ENCODE measurements at regions not wholly inside any gene's neighbourhood (a gene's known extent, or its start where the extent isn't known, plus 50 kb on each side); places are given as distances from the start of the nearest gene placed in this dataset.

- no peak for TF ChIP-seq EZH2 (IDR thresholded peaks at IDR 0.05; ENCODE audit: borderline replicate concordance, insufficient read depth, low read length, poor library complexity, severe bottlenecking)
- no peak for TF ChIP-seq RAD21 (conservative IDR thresholded peaks at IDR 0.05)
- TF ChIP-seq CTCF (IDR thresholded peaks at IDR 0.05; ENCODE audit: poor library complexity, severe bottlenecking): no peak
- no peak for TF ChIP-seq REST (IDR thresholded peaks at IDR 0.05; ENCODE audit: borderline replicate concordance)
- TF ChIP-seq SMC3 (conservative IDR thresholded peaks at IDR 0.05; ENCODE audit: poor library complexity): no peak
- no peak for TF ChIP-seq EP300 (conservative IDR thresholded peaks at IDR 0.05; ENCODE audit: poor library complexity, severe bottlenecking)
- no peak for TF ChIP-seq MXI1 (conservative IDR thresholded peaks at IDR 0.05; ENCODE audit: poor library complexity, severe bottlenecking)
- no peak for TF ChIP-seq TAF1 (IDR thresholded peaks at IDR 0.05; ENCODE audit: low read depth)
- no peak for TF ChIP-seq POLR2AphosphoS5 (IDR thresholded peaks at IDR 0.05)
- Histone ChIP-seq H3K4me3 (ENCODE audit: low read length) (no peak overlapping the region), H4K20me1 (ENCODE audit: insufficient read depth) (no peaks in the 10 kb centered on the region), H3K4me2 (ENCODE audit: low read length) (no peak overlapping the region), H3K36me3 (ENCODE audit: insufficient read depth, low read length) (no peaks in the 10 kb centered on the region), H3K9ac (ENCODE audit: low read length) (no peak overlapping the region), H2AFZ (ENCODE audit: low read depth, low read length) (no peak overlapping the region), H3K79me2 (replicated peaks; ENCODE audit: insufficient read depth, low read length) (no peaks in the 10 kb centered on the region), H3F3A (ENCODE audit: insufficient read depth, low read length, poor library complexity, severe bottlenecking) (no peaks in the 10 kb centered on the region), H3K27me3 (ENCODE audit: insufficient read depth, low read depth, low read length) (no peaks in the 10 kb centered on the region), H3K9me2 (ENCODE audit: insufficient read depth, low read length) (no peaks in the 10 kb centered on the region), H3K9me3 (ENCODE audit: low read length) (no peaks in the 10 kb centered on the region), H3K27ac (ENCODE audit: low read length) (no peak overlapping the region)
These were observed 559.8 kb downstream of the RPL10L start for GRCh38 chr14:46091819-46092218.

GRCh38 chr14:46087604-46088003 is 564.0 kb downstream of the RPL10L start:
- Histone ChIP-seq H3K9me2 (ENCODE audit: insufficient read depth, low read length) (no peaks in the 10 kb centered on the region), H3K4me3 (ENCODE audit: low read length) (no peak overlapping the region), H2AFZ (ENCODE audit: low read depth, low read length) (no peak overlapping the region), H3K9ac (ENCODE audit: low read length) (no peak overlapping the region), H3K4me2 (ENCODE audit: low read length) (no peak overlapping the region), H3K9me3 (ENCODE audit: low read length) (no peaks in the 10 kb centered on the region), H3K36me3 (ENCODE audit: insufficient read depth, low read length) (no peaks in the 10 kb centered on the region), H3K79me2 (replicated peaks; ENCODE audit: insufficient read depth, low read length) (no peaks in the 10 kb centered on the region), H3K27me3 (ENCODE audit: insufficient read depth, low read depth, low read length) (no peaks in the 10 kb centered on the region), H3K27ac (ENCODE audit: low read length) (peak overlapping the region; percentile 50), H4K20me1 (ENCODE audit: insufficient read depth) (no peaks in the 10 kb centered on the region), H3F3A (ENCODE audit: insufficient read depth, low read length, poor library complexity, severe bottlenecking) (no peaks in the 10 kb centered on the region)
- TF ChIP-seq EP300 (conservative IDR thresholded peaks at IDR 0.05; ENCODE audit: poor library complexity, severe bottlenecking) (no peak), MXI1 (conservative IDR thresholded peaks at IDR 0.05; ENCODE audit: poor library complexity, severe bottlenecking) (no peak), EZH2 (IDR thresholded peaks at IDR 0.05; ENCODE audit: borderline replicate concordance, insufficient read depth, low read length, poor library complexity, severe bottlenecking) (no peak), CTCF (IDR thresholded peaks at IDR 0.05; ENCODE audit: poor library complexity, severe bottlenecking) (no peak), REST (IDR thresholded peaks at IDR 0.05; ENCODE audit: borderline replicate concordance) (no peak), TAF1 (IDR thresholded peaks at IDR 0.05; ENCODE audit: low read depth) (no peak), RAD21 (conservative IDR thresholded peaks at IDR 0.05) (no peak), SMC3 (conservative IDR thresholded peaks at IDR 0.05; ENCODE audit: poor library complexity) (no peak), POLR2AphosphoS5 (IDR thresholded peaks at IDR 0.05) (no peak)

All from neural cell (in vitro differentiated cells).